HK-2 (cell line): ENCODE measurements at regions not wholly inside any gene's neighbourhood (a gene's known extent, or its start where the extent isn't known, plus 50 kb on each side); places are given as distances from the start of the nearest gene placed in this dataset.
"Not testable (repeated sequence)": the region's sequence is repeated elsewhere in the genome, so short reads cannot be mapped to it uniquely, and the experiment has no call there.

Source experiments
- DNase-seq: peaks from one replicate; pipeline ENCODE4 v3.0.0-alpha.2; 2018; ENCODE audit not compliant: unreplicated experiment

DNA sequence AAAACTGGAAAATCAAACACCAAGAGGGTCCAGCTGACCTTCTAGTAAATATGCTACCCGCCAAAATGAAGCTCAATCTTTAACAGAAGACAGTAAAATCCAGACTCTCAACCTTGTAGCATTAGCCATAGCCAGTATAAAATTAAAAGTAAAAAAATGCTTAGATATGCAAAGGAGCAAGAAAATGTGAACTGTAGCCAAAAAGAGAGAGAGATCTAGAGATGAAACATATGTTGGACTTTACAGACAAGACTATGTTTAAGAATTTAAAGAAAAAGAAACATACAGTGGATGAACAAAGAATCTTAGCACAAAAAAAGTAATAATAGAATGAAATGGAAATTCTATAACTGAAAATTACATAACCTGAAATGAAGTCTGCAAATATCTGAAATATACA, 344.5 kb downstream of the LRATD1 start:
- no peak for DNase-seq

DNA sequence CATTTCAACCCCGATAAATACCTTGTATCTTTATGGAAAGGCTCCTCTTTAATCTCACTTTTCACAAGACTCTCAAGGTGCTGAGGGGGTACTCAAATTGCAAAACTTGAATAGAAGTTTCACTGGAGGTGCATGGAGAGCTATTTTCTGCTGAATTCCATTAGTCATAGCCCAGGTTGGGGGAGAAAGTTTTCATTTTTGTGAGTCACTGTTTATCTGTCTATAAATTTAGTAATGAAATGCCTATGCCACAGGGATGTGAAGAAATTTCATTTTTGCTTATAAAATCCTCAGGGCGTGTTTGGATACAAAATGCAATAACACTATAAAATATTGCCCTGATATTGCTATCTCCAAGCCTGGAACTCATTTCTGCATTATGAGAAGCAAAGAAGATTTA, 346.3 kb downstream of the LRATD1 start:
- no peak for DNase-seq

DNA sequence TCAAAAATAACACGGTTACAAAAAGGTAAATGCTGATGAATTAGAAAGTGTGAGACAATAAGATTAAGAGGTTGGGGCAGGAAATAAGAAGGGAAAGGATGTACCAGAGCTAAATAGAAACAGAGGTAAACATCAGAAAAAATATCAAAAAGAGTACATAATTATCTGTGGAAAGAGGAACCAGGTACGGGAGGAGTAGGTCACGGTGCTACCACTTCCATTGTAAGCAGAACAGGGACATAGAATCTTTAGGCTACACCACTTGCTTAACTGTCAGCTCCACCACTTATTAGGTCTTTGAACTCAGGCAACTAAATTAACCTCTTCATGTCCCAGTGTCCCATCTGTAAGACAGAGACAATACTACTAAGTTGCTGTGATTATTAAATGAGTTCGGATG, 350.3 kb downstream of the LRATD1 start:
- DNase-seq = no peak

DNA sequence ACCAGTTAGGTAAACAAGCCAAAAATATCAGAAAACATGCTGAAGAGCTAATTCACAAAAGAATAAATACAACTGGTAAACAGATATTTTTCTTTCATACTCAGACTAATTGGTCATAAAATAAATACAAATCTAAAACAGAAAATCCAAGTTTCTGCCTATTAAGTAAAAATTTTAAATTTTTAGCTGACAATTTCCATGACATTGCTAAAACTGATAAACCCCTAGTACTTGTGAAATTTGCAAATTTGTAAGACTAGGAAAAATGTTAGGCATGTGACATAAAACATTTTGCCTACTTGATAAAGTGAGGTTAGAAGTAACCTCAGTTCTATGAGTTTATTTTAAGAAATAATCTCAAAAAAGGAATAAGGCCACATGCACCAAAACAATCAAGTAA, 356.1 kb downstream of the LRATD1 start:
- no peak for DNase-seq

DNA sequence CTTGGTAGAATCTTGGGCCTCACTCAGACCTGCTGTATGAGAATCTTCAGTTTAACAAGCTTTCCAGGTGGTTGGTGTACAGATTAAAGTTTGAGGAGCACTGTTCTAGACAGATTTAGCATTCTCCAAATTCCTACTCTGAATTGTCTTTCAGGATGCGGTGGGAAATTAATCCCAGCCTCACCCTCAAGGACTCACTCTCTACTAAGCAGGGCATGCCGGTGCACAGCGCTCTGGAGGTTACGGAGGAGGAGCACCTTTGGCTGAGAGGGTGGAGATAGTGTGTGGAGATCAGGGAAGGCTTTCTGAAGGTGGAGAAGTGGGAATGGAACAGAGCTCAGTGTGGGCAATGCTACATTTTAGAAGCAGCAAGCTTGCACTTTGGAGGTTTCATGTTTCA, 359.2 kb downstream of the LRATD1 start:
- DNase-seq = no peak

DNA sequence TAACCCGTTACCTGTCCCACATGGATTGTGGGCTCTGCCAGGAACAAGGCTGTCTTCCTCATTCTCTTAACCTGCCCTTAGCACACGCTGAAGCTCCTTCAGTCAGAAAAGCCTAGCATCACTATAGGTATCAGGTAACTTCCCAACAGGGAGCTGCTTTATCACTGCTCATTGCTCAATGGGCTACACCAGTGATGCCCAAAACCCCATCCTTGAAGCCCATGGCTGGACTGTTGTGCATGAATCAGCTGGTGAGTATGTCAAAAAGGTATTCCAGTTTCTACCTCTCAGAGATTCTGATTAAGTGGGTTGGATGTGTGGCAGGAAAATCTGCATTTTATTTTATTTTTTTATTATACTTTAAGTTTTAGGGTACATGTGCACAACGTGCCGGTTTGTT, 362.2 kb downstream of the LRATD1 start:
- no peak for DNase-seq

DNA sequence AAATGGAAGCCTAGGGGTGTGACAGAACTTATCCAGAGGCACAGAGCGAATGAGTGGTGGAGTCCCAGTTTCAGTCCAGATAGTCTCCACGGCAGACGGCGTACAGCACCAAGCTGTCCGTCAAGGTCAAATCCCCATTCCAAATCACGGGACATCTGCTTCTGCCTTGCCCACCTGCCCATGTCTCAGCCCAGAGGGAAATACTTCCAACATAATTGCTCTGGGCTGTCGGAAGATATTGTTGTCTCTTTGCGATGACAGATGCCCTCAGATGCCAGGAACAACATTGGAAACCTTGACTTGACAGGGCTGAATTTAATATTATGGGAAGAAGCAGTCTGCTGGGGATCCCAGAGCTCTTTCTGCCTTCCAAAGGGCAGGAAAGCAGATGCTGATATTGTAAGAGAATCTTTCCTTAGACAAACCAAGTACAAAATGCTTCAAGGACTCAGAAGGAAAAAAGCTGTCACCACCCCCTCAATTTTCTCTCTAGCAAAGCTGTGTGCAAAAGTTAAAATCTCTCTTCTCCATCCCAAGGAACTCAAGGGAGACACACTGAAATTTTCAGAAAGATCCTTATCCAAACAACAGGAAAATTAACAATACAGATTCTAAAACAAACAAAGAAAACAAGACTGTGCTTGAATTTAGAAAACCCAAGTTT, 364.0 kb downstream of the LRATD1 start:
- no peak for DNase-seq

DNA sequence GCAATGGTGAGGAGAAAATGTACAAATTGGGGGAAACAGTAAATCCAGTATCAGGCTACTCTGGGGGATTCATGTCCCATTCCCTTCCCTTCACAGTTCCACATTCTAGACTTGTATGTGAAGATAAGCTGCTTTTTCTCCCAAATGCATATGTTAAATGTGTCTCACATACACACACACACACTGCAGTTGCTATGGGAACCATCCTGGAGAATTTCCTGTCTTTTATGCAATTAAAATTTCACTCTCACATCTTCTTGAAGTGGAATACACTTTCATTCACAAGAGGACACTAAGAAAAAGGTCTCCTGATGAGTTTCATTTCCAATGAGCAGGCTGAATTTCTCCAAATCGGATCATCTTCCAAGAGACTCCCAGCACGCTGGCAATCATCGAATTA, 366.0 kb downstream of the LRATD1 start:
- no peak for DNase-seq

DNA sequence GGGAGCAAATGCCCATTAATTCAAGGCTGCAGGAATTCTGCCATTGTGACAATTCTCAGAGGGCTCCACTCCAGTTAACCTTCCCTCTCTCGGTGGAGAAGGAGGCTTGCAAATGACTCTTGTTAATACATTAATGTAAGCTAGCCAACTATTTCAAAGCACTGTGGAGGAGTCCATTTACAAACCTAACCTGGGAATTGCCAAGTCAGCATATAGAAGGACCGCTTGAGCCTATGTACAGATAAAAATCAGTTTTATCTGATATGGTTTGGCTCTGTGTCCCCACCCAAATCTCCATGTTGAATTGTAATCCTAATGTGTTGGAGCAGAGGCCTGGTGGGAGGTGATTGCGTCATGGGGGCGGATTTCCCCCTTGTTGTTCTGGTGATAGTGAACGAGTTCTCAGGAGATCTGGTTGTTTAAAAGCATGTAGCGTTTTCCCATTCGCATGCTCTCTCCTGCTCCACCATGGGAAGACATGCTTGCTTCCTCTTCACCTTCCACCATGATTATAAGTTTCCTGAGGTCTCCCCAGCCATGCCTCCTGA, 366.7 kb downstream of the LRATD1 start:
- no peak for DNase-seq

DNA sequence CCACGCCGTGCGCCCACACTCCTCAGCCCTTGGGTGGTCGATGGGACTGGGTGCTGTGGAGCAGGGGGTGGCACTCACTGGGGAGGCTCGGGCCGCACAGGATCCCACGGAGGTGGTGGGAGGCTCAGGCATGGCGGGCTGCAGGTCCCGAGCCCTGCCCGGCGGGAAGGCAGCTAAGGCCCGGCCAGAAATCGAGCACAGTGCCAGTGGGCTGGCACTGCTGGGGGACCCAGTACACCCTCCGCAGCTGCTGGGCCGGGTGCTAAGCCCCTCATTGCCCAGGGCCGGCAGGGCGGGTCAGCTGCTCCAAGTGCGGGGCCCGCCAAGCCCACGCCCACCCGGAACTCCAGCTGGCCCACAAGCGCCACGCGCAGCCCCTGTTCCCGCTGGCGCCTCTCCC, 370.0 kb downstream of the LRATD1 start:
- not testable (repeated sequence) for DNase-seq

DNA sequence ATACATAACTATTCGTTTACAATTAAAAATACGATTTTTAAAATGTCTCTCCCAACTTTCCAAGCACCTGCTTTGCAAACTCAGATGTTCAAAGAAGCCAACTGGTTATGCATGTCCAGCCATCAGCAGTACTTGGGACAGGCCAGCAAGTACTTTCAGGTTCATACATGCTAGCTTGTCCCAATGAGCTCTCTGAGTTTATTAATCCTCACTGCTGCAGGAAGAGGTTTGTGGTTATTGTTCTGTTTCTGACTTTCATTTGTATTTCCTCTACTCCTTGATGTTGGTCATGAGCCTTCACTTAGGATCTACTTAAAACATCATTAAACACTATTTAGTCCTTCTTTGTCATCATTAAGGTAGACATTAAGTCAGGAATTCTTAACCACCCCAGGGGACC, 374.1 kb downstream of the LRATD1 start:
- DNase-seq = no peak

DNA sequence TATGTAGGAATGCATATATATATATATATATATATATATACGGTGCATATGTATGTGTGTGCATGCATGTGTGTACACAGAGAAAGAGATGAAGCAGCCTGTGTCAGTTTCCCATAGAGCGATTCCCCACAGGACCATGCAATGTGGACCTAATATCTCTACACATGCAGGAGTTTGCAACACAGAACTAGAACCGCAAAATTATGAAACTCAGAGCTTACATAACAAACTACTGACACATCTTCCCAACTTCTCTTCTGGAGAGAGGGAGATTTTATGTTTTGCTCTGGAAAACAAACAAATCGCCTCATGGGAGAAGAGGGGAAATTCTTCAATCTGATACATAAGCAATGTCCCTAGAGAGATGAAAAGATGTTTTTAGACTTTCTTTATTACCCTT, 377.2 kb downstream of the LRATD1 start:
- no peak for DNase-seq

DNA sequence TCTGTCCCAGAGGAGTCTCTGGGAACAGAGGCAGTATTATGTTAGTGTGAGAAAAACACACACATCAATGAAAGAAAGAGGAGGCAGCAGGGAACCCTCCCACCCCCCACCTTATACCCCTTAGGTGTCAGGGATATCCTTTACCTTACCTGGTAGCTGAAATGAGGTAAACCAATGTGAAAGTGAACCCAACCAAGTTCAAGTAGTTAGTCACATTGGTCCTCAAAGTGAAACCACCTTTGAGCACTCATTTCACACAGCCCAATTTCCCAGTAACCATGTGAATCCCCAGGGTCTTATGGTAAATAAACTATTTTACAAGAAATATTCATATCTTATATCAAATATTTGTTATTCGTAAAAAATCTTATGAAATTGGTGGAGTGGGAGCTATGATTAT, 377.8 kb downstream of the LRATD1 start:
- no peak for DNase-seq

DNA sequence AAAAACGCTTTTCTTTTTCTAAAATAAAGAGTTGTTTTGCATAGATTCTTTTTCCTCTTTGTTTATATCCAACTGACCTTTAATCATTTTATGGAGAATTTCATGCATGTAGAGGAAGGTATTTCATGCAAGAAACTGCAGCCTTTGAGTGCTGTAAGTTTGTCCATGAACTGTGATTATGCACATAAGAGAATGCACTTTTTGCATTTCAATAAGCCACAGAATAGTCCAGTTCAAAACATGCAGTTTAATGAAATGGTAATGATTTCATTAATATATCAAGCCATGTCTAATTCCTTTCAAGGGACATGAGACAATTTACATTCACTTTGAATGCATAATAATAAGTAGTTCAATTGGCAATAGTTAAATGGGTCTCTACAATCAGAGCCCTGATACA, 386.3 kb downstream of the LRATD1 start:
- no peak for DNase-seq

DNA sequence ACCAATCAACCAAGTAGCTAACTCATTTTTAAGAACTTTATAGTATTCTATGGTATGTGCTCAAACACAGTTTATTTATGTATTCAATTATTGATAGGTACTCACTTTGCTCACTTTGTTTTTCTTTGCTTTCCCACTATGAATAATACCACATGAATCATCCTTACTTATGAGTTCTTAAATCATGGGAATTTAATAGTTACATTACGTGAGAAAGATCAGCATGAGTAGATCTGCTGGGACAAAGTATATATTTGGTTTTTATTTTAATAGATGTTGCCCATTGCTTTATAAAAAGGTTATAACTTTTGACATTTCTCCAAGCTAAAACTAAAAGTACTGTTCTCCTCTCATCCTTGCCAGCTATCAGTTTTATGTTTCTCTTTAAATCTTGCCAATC, 390.7 kb downstream of the LRATD1 start:
- DNase-seq = no peak

DNA sequence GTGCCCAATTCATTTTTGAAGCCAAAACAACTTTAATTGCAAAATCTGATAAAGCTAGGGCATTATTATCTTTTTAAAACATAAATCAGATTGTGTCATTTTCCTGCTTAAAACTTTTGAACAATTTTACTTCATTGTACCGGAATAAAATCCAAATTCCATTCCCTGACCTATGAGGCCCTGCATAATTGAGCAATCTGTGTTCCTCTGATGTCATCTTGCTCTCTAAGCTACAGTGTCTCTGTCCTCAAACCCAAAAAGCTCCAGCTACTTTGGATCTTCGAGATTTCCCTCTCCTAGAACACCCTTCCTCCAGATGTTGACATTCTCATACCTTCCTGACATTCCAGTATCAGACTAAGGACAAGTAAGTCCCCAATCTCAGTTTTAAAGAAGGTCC, 395.9 kb downstream of the LRATD1 start:
- no peak for DNase-seq

DNA sequence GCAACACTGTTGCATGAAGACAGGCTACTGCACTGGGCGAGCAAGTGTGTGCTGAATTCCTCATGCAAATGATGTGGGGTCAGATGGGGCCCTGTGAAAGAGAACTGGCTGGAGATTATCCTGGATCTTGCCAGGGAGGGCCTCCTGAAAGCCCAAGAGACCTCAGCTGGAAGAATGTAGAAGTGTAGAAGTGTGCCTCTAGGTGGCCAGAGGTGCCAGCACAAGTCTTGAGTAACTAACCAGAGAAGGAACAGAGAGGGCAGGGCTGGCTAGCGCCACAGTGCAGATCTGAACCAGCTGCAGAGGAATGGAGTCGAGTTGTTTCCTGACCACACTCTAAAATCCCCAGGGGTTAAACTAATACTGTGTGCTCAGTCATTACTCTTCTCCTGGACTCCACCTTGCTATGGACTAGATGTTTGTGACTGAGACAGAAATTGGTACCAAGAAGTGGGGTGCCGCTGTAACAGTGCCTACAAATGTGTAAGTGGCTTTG, 399.3 kb downstream of the LRATD1 start:
- DNase-seq = no peak

DNA sequence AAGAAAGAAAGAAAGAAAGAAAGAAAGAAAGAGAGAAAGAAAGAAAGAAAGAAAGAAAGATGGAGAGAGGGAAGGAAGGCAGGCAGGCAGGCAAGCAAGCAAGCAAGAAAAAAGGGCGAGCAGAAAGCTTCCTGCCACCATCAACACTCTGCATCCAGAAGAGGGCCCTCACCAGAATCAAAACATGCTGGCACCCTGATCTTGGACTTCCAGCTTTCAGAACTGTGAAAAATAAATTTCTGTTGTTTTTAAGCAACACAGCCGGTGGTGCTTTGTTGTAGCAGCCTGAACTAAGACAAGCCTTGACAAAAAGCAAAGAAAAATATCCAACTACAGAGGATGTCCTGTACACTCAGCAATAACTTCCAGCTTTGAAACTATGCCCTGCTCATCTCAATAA, 401.7 kb downstream of the LRATD1 start:
- DNase-seq = no peak

DNA sequence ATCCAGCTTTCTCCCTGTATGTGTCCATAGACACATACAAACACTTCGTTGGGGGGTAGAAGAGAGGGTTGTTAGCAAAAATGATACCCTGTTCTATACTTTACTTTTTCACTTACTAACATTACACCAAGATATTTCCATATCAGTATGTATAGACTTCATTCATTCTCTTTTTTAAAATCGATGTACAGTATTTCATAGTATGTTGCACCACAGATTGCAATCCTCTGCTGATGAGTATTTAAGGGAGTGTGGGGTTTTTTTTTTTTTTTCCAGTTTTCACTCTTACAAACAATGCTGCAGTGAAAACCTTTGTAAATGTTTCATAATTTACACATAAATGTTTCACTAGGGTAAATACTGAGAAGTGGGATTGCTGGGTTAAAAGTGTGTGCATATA, 402.3 kb downstream of the LRATD1 start:
- no peak for DNase-seq

DNA sequence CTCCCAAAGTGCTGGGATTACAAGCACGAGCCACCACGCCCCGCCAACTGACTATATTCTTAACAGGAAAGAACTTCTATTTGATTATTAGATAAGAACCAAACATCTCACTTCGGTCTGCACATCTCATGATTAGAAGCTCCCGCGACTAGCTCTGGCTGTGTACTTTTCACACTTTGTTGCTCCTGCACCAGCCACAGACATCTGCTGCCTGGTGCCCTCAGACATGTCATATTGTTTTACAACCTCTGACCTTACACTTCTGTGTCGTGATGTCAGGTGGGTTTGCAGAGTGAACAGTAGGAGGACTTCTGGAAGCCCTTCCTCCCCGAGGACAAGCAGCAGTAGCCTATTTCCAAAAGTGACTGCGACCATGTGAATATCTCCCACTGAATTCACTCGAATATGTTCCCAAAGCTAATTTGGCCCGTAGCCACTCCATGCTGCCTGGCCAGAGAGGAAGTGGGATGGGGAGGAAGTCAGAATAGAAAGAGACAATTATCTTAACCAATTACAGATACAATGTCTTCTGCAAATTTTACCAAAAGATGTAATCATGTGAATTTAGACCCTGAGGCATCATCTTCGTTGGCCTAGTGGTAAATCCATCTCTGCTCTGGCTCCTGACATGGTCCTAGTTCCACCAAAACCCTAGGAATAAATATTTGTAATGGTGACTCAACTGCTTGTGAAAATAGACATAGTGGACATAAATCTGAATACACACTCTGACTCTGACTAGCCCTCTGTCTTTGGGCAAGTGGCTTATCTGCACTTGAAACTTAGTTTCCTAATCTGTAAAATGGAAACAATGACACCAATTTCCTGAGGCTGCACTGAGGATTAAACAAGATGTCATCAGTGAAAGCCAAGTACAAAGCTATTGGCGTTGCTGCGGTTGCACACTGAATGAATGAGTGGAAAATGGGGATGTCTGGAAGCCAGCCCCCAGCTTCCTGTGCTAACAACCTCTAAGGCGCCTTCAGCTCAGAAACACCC, 406.1 kb downstream of the LRATD1 start:
- DNase-seq = no peak

DNA sequence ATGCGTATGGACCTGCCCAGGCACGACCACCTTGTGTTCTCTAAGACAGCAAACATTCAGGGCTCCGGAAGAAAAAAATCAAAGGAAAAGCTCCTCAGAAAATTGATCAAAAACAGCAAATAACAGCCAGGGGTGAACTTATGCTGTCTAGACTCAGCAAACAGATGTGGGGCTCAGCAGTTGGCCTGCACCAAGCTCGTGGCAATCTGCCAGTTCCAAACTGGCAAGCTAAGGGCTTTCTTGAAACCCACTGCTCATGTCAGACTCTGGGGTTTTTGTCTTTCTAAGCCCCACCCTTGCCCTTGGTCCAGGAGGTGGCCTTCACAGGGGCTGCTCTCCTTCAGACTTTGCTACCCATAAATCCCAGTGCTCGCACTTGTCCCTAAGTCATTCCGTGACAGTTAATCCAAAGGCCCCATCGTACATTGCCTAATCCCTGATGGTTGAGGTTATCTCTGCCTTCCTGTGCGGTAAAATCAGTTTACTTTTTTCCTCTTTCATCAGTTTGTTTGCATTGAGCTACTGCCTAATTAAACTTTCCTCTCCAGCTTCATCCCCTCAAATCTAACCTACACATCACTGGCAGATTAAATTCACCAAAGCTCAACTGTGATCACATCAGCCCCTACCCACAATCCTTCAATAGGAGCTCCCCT, 408.0 kb downstream of the LRATD1 start:
- DNase-seq = no peak

DNA sequence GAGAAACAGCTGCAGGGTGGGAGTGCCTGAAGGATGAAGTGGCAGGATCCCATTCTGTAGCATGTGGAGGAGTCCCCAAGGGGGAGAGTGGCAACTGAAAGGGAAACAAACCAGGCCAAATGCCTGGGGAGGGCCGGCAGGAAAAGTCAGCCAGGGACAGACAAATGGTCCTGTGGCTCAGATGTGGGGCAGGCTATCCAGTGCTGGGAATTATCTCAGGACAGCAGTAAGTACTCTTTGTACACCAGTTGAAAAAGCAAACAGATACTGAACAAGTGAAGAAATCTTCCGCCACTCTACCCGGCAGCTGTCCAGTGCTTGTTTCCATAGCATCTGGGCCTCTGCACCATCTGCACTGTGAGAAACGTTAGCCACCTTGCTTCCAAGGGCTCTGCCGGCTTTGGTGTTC, 408.9 kb downstream of the LRATD1 start:
- no peak for DNase-seq
